Non-pigmented ciliary epithelial cell (primary cell): ENCODE measurements at regions not wholly inside any gene's neighbourhood (a gene's known extent, or its start where the extent isn't known, plus 50 kb on each side); places are given as distances from the start of the nearest gene placed in this dataset.
"Not testable (repeated sequence)": the region's sequence is repeated elsewhere in the genome, so short reads cannot be mapped to it uniquely, and the experiment has no call there.

Experiments
- DNase-seq: peaks from one replicate; pipeline ENCODE4 v3.0.0-alpha.2; 2010; ENCODE audit warnings: low read depth

GRCh38 chr1:147348592-147348991, 106.1 kb downstream of the CHD1L start:
- not testable (repeated sequence) for DNase-seq

- no peak for DNase-seq
Measured at GRCh38 chr1:147349533-147349932, 107.0 kb downstream of the CHD1L start.

GRCh38 chr1:147351140-147351835, 108.8 kb downstream of the CHD1L start:
- no peak for DNase-seq

- DNase-seq: no peak
Measured at GRCh38 chr1:147377263-147378246, 135.1 kb downstream of the CHD1L start.

- DNase-seq: no peak
Measured at GRCh38 chr1:147379889-147380288, 137.4 kb downstream of the CHD1L start.

- DNase-seq: no peak
Measured at GRCh38 chr1:147384804-147385203, 142.3 kb downstream of the CHD1L start.

- DNase-seq: no peak
Measured at GRCh38 chr1:147388969-147389368, 146.5 kb downstream of the CHD1L start.

GRCh38 chr1:147389532-147390184, 147.2 kb downstream of the CHD1L start:
- DNase-seq: peak; percentile 18

- DNase-seq: no peak
Measured at GRCh38 chr1:147390185-147390542, 147.7 kb downstream of the CHD1L start.

- DNase-seq: no peak
Measured at GRCh38 chr1:147391114-147391513, 148.6 kb downstream of the CHD1L start.

GRCh38 chr1:147402326-147403045, 138.8 kb upstream of the BCL9 start:
- DNase-seq: not testable (repeated sequence)

GRCh38 chr1:147404344-147404743, 137.0 kb upstream of the BCL9 start:
- not testable (repeated sequence) for DNase-seq

GRCh38 chr1:147409886-147410285, 131.4 kb upstream of the BCL9 start:
- no peak for DNase-seq

- no peak for DNase-seq
Measured at GRCh38 chr1:147413110-147413605, 128.1 kb upstream of the BCL9 start.

GRCh38 chr1:147414505-147415163, 126.7 kb upstream of the BCL9 start:
- DNase-seq: no peak

GRCh38 chr1:147417024-147417423, 124.3 kb upstream of the BCL9 start:
- no peak for DNase-seq

GRCh38 chr1:147423100-147423827, 118.0 kb upstream of the BCL9 start:
- not testable (repeated sequence) for DNase-seq

GRCh38 chr1:147434921-147435320, 106.4 kb upstream of the BCL9 start:
- no peak for DNase-seq

GRCh38 chr1:147444381-147444780, 96.9 kb upstream of the BCL9 start:
- no peak for DNase-seq

- DNase-seq: no peak
Measured at GRCh38 chr1:147451628-147452027, 89.7 kb upstream of the BCL9 start.

- no peak for DNase-seq
Measured at GRCh38 chr1:147452809-147453208, 88.5 kb upstream of the BCL9 start.
